HG02870 (cell line): ENCODE measurements at regions not wholly inside any gene's neighbourhood (a gene's known extent, or its start where the extent isn't known, plus 50 kb on each side); places are given as distances from the start of the nearest gene placed in this dataset.

Experiments used
- ATAC-seq: cut with Tn5 transposase; IDR thresholded peaks from one replicate; pipeline ENCODE4 v1.9.1; 2021; ENCODE audit warnings: mild to moderate bottlenecking, moderate library complexity; ENCODE audit not compliant: unreplicated experiment

GRCh38 chr10:78868861-78869260 lies 199.9 kb upstream of the ZMIZ1 start:
- ATAC-seq = no peak

- ATAC-seq = no peak
Observed at GRCh38 chr10:78869508-78870454, 199.0 kb upstream of the ZMIZ1 start.

- ATAC-seq = no peak
Observed at GRCh38 chr10:78870458-78870857, 198.3 kb upstream of the ZMIZ1 start.

GRCh38 chr10:78871796-78872195 lies 197.0 kb upstream of the ZMIZ1 start:
- ATAC-seq = no peak

GRCh38 chr10:78873413-78873812 lies 195.4 kb upstream of the ZMIZ1 start:
- no peak for ATAC-seq

- no peak for ATAC-seq
Observed at GRCh38 chr10:78875331-78875877, 193.4 kb upstream of the ZMIZ1 start.

GRCh38 chr10:78875932-78876331 lies 192.8 kb upstream of the ZMIZ1 start:
- ATAC-seq = no peak

- no peak for ATAC-seq
Observed at GRCh38 chr10:78876449-78876848, 192.3 kb upstream of the ZMIZ1 start.

- no peak for ATAC-seq
Observed at GRCh38 chr10:78879621-78880020, 189.1 kb upstream of the ZMIZ1 start.

- no peak for ATAC-seq
Observed at GRCh38 chr10:78886129-78886528, 182.6 kb upstream of the ZMIZ1 start.

- no peak for ATAC-seq
Observed at GRCh38 chr10:78889536-78890063, 179.2 kb upstream of the ZMIZ1 start.

- ATAC-seq = no peak
Observed at GRCh38 chr10:78890506-78890905, 178.3 kb upstream of the ZMIZ1 start.

- ATAC-seq = no peak
Observed at GRCh38 chr10:78891741-78892140, 177.0 kb upstream of the ZMIZ1 start.

- ATAC-seq = no peak
Observed at GRCh38 chr10:78892338-78893176, 176.2 kb upstream of the ZMIZ1 start.

- no peak for ATAC-seq
Observed at GRCh38 chr10:78893217-78893616, 175.5 kb upstream of the ZMIZ1 start.

- no peak for ATAC-seq
Observed at GRCh38 chr10:78894089-78894840, 174.5 kb upstream of the ZMIZ1 start.

- ATAC-seq = no peak
Observed at GRCh38 chr10:78894841-78895195, 173.9 kb upstream of the ZMIZ1 start.

- no peak for ATAC-seq
Observed at GRCh38 chr10:78895469-78895868, 173.3 kb upstream of the ZMIZ1 start.

- no peak for ATAC-seq
Observed at GRCh38 chr10:78896159-78896928, 172.4 kb upstream of the ZMIZ1 start.
